T1000 (cell line): ENCODE measurements at regions not wholly inside any gene's neighbourhood (a gene's known extent, or its start where the extent isn't known, plus 50 kb on each side); places are given as distances from the start of the nearest gene placed in this dataset.
A peak's percentile ranks its signal among the peaks of the same experiment; 100 is the strongest.

Experiments used
- DNase-seq: peaks from one replicate; lab custom pipeline; 2025; ENCODE audit warnings: mixed read lengths; lab: John Stamatoyannopoulos, UW

DNA sequence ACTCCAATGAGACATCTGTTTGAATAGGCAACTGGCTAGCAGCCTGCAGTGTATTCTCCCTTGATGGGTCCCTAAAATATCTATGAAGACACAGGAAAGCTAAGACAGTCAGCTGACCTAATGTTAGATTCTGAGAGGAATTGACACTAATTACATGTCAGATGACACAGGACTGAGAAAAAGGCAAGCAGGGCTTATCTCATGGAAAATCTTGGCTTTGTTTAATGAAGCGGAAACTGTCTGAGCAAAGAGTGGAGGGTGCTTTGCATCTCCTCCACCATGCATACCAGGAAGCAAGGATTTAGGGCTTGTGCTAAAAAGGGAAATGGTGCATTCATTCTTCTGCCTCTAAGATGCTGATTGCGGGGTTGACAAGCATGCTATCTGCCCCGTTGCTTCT, 135.5 kb upstream of the GLI3 start:
- no peak for DNase-seq

DNA sequence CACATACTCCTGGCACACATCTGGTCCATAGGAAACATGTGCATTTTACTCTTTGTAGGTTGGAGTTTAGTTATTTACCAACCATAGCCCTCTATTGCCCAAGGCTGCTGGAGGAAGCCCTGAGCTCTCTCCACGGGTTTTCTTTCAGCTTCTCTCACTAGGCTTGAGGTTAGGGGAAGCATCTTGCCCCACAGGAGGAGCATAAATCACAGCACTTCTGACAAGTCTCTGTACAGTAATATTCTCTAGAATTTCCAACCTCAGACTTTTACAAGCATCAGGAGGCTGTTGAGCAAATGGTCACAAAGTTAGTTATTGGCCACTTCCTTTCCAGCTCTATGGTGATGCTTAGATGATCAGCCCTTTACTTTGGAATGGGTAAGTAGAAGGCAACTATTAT, 122.9 kb upstream of the GLI3 start:
- peak; percentile 26 for DNase-seq

DNA sequence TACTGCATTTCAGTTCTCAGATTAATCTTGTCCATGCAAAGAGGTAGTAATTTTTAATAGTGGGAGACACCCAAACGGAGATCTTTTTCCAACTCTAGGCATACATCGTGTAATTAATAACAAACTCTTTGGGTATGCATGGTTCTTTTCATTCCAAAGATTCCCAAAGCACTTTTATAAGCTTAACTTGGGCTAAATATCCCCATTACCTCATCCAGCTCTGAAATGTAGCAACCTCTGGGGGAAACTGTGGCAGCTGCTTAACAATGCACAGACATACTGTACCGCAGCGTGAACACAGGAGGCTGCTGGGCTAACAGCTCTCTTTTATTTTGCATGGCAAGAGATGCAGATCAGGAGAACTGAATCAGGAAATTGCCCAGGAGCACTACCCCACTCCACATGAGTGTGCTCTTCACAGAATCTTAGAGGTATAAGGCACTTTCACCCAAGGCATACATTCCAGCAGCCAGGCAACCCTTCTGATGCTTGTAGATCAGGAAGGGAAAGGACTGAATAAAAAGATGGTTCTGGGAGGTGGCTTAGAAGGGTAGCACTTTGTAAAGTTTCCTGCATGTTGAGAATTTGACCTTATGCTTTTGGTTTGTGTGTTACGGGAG, 114.4 kb upstream of the GLI3 start:
- DNase-seq: no peak

DNA sequence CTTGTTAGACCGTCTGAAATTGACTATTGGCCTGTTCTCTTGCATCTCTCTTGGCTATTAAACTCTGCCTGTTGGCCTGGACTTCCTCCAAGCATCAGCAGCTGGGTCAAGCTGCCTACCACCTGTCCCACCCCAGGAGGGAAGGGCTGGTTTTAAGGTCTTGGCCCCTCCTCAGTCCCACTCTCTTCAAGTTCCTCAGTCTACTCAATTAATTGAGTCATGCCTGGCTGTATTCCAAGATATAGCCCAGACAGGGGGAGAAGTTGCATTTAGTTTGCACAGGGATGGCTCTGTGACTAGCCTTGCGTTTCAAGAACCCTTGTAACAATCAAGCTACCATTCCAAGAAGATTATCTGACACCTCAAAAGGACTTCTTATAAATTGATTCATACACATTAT, 113.8 kb upstream of the GLI3 start:
- peak; percentile 32 for DNase-seq

DNA sequence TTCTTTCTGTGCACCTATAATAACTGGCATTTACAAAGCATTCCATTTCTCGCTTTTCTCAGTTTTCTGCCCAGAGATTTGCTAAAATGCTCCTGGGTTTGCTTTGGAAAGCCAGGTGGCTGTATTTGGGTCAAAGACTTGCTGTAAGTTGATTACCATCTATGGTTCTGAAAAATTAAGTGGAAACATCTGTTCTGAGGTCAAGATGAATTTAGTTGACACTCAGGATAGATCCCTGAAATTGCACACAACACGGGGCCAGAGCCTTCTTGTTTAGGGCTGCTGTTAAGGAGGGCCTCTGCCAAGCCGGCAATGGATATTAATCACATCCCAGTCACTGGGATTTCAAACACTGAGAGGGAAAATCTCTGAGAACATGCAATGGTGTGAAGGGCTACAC, 111.6 kb upstream of the GLI3 start:
- DNase-seq: no peak

DNA sequence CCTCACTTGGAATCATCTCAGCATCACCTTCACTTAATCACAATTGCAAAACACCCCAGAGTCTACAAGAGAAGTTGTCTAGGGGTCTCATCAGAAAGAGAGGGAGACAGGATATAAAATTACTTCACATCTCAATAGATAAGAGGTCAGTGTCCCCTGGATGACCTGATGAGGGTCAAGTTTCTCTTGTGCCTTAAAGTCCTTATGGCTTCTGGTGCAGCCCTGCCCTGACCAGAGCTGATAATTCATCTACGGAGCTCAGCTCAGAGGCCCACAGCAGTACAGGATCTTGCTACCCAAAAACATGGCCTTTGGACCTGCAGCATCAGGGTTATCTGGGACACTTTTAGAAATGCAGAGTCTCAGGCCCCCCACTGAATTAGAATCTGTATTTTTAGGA, 111.1 kb upstream of the GLI3 start:
- DNase-seq: no peak

DNA sequence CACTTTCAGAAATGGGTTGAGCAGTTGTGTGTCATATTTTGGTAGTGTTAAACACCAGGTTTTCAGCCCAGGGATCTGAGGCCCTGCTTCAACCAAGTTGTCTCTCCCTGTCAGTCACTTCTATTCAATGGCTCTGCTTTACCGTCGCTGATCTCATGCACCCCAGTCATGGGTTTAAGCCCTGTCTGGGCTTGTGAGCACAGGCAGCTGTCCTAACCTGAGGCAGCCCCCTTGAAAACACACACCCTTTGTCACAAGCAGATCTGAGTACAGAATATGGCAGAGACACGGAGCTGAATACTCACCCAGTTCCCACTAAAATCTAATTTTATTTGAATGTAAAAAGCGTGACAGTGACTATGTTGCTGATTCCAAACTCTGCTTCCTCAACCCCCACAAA, 110.6 kb upstream of the GLI3 start:
- DNase-seq: no peak

DNA sequence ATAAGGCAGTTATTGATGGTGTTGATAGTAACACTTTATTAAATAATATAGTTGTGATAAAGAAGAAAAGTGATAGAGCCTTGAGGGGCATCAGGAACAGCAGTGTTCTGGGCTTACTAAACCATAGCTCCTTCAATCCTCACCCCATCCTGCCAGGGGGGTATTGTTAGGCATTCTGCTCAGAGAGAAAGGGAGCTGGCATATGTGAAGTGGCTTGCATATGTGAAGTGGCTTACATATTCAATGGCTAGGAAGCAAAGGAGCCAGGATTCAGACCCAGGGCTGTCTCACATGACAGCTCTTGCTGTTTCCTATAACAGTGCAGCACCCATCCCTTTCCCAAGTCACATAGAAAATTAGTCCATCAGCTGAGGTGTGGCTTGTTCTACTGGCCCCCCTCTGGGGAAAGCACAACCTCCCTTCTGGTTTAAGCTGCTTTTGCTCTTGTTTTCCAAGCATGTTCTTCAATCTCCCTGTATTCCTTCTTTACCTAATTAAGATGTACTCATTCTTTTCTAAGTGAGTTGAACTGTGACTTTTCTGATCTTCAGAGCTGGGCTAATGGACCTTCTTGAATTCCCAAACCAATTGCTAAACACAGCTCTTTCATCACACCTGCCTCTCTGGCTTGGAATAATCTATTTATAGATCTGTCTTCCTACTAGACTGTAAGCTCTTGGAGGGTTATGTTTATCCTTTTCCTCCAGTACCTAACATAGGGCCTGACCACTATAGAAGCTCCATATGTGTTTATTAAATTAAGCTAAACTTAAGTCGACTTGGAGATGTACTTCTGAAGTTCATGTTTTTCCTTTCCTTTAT, 108.7 kb upstream of the GLI3 start:
- no peak for DNase-seq

DNA sequence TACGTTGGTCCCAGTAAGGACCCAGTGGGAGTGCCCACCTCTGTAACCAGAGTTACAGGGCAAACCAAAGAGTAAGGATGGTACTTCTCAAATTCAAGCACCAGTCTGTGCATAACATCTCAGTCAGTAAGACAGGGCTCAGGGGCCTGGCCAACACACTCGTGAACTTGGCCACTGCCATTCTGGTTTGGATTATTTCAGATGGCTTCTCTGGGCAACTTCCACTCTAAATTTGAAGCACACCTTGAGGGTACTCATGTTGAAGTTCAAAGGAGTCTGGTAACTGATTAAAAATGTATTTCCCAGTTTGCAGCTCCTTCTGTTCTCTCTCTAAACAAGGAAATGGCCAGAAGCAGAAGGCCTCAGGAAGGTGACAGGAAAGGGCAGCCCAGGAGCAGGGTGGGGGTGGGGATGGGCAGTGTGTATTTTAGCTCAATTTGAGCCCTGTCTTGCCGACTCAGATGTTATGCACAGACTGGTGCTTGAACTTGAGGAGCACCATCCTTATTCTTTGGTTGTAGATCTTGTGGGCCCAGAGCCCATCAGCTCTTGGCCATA, 107.3 kb upstream of the GLI3 start:
- no peak for DNase-seq

DNA sequence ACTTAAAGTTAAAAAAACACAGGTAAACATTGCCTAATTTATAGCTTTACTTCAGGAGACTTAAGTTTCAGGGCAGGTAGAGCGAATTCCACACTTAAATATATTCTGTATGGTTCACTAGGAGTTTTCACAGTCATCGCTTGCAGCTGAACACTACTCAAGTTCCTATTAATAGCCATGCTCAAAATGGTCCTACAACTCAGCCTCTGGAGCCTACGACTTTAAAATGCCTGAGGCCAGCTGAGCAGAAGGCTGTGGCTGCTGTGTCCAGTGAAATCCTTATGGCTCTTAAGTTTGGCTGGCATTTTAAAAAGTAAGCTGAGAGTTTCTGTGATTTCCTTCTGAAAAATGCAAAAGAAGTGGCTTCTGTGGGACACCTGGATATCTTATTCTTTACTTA, 105.4 kb upstream of the GLI3 start:
- DNase-seq: no peak

DNA sequence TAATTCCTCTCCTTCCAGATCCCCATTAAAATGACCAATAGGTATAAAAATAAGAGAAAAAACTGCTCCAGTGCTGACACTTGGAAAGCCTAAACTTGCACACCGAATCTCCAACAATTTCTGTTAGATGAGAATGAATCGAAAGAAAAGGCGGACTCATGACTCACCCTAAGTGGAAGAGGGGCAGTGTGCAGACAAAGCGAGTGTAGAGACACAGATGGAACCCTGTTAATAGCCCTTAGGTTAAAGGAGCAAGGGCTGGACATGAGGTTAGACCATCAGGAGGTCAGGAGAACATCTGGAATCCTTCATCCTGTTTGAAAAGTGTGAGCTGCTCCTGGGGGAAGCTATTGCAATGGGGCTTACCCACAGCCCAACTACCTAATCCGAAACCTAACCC, 103.4 kb upstream of the GLI3 start:
- DNase-seq: no peak

DNA sequence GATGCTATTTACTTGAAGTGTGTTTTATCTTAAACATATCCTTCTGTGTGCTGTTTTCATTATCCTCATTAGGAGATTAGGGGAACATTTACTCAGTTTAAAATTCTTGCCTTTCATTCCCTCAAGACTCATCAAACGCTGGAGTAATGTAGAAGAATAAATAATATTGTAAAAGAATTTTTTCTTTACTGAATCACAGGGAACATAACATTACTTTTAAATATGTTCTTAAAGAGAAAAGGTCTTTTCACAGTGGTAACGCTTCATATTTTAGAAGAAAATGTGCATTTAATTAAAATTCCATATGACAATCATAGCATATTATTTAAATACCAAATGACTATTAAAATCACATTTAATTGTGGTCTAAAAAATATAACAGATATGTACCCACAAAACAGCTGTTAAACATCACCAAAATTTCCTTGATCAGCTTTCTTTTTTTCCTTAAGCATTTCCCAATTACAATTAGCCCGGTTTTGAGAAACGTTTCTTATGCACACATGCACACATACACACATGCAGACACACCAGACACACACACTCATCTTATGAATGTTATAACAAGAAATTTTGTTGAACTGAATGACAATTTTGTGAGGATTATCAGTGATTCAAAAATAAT, 102.0 kb upstream of the GLI3 start:
- DNase-seq: no peak

DNA sequence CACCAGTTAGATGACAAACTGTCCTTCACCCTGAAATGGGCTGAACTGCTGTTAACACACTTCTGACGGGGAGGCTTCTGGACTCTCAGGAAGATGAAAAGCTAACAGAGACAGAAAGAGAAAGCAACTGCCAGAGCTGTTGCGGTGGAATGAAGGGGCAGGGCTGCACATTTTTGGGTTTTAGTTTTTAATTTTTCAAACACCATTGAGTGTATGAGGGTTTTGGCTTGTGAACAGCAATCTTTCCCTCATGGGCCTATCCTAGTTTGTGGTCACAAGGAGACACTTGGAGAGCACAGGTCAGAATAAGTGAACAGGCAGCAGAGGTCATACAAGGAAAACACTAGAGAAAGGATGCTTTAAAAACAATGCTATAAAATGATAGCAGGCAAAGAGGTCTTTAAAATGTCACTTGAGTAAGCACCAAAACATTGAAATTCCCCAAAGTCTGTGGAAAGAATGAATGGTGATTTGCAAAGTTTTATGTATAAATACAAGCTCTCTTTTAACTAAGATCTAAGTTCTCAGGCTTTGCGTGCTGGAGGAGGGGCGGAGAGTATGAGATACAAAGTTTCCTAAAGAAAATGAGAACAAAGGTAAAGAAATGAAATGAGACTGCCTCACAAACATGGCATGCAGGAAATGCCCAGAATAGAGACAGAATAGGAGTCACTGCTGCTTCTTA, 101.4 kb upstream of the GLI3 start:
- no peak for DNase-seq

DNA sequence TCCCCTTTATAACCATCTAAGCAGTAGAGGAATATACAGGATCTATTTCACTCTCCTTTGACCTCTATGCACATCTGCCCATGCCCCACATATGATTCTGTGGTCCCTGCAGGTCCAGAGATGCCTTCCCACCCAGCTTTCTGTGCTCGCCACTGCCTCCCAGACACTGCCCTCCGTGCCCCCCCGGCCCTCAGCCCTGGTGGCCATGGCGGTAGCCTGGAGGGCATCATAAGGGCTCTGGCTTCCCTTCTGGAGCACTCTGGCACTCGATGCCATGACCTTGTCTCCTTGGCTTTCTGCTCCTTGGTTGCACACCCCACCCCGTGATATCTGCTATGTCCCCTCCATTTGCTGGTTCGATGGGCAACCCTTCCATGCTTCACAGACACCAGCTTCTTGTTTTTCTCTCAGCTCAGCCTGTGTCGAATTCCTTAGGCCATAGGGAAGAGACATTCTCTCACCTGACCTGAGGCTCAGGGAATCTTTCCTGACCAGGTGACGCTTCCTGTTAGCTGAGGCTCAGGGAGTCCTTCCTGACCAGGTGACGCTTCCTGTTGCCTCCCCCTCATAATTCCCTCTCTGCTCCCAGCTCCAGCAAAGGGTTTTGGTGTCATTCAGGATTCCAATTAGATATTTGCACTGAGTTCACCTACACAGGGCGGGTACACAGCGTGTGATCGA, 100.4 kb upstream of the GLI3 start:
- no peak for DNase-seq

DNA sequence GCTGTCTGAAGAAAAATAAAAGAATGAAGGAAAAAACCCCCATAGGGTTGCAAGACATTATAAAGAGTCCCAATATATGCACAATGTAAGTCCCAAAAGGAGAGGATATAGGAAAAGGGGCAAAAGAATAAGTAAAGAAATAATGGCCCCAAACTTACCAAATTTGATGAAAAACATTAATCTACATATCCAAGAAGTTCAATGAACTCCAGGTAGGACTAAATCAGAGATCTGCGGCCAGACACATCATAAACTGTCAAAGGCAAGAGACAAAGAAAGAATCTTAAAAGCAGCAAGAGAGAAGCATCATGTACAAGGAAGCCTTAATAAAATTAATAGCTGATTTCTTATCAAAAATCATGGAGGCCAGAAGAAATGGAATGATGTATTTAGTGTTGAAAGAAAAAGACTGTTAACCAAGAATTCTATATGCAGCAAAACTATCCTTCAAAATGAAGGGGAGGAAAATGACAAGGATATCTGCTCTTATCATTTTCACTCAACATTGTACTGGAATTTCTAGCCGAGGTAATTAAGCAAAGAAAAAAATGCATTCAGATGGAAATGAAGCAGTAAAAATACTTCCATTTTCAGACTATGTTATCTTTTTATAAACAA, 95.7 kb upstream of the GLI3 start:
- no peak for DNase-seq

DNA sequence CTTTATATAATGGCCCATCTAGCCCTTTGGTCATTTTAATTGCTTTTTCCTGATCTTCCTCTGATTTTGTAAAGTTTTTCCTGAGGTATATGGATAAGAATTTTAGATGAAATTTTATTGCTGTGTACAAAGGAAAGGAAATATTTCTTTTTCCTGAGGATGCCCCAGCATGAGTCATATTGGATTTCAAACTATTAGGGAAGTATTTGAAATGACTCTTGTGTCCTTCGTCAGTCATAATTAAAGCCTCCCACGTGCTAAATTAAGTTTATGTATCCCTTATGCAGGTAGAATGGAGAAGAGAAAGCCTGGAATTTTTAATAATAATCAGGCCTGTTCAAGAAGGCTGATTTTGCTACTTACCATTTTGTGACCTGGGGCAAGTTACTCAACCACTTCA, 82.6 kb upstream of the GLI3 start:
- DNase-seq: no peak

DNA sequence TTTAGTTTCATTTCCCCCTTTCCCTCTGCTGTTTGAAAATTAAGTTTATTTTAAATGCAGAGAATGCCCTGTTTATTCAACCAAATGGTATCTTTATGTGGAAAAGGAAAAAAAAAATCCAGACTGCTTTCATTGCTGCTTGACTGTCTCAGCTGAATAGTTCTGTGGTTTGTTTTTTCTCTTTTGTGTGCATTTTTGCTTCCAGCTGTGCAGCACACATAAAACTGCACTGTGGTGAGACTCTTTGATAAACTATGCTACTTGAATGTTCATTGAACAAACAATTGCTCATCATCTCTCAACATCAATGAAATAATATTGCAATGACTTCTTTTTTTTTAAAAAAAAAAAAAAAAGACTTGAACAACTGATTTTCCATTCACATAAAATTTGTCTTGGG, 78.6 kb upstream of the GLI3 start:
- no peak for DNase-seq

DNA sequence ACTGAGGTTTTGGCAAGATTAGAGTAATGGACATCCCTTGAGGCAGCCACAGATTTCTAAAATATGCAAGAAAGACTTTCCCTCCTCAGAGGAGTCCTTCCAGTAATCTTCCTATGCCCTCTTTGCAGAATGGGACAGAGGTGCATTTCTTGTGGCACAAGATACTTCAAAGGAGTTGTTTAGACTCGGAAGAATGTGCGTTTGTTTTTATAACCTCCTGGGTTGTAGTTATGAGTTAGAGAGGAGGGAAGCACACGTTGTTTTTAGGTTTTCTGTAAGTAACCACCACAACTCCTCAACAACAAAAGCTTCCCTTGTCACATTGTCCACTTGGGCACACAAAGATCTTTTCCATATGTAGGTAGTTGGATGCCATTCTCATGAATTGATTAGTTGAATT, 78.1 kb upstream of the GLI3 start:
- DNase-seq: no peak

DNA sequence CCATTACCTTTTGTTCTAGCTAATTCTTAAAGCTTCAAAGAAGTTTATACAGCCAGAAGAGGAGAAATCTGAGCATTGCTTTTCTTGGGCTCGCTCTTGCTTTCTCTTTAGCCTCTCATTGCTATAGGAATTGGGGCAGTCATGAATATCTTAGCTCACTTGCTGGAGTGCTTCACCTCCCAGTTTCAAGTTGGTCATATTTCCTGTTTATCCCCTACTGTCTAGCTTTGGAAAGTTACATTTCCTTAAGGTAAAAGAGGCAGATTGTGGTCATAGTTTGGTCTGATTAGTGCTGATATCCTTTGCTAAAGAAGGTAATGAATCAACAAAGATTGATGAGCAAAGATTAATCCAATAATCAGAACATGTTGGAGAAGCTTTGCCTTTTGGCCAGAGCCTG, 77.7 kb upstream of the GLI3 start:
- no peak for DNase-seq

DNA sequence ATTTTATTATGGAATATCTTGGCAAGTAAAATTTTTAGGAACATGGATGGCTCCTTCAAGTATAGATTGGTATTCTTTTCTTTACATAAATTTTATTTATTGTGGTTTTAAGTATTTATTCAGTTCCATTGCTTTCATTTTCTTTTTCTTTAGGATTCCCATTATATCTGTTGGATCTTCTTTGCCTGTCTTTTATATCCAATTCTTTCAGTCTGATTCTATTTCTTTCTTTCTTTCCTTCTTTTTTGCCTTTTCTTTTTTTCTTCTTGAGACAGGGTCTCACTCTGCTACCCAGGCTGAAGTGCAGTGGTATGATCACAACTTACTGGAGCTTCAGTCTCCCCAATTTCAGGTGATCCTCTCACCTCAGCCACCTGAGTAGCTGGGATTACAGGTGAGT, 74.2 kb upstream of the GLI3 start:
- no peak for DNase-seq

DNA sequence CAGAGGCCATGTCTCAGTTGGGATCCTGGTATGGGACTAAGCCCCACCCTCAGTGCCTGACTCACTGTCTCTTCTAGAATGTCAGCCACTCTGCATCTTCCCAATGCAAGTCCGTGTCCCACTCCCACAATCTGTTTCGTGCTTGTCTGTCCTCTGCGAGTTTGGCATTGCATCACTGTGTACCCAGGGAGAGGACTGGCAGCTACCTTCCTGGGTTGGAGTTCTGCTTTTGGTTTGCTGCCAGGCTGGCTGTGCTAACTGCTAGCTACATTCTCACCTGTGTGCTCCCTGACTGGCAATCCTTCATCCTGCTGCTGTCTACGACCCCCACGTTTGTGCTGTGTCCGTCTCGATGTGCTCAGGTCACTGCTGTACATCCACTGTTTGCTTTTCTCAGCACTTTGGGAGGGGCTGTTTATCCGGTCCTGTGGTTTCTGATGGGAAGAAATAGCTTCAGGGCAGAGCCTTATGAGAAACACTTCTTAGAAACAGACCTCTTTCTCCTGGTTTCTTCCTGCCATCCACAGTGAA, 56.0 kb upstream of the GLI3 start:
- peak; percentile 26 for DNase-seq
